Kidney epithelial cell (primary cell): ENCODE measurements at regions not wholly inside any gene's neighbourhood (a gene's known extent, or its start where the extent isn't known, plus 50 kb on each side); places are given as distances from the start of the nearest gene placed in this dataset.
"Not testable (repeated sequence)": the region's sequence is repeated elsewhere in the genome, so short reads cannot be mapped to it uniquely, and the experiment has no call there.

ENCODE experiments used
- DNase-seq: peaks from one replicate; pipeline ENCODE4 v3.0.0-alpha.2; 2010; ENCODE audit warnings: low read depth
- H3K27me3 ChIP-seq: 2 replicates; pipeline ENCODE4 v1.6.0; 2011; ENCODE audit warnings: low read length; ENCODE audit not compliant: control insufficient read depth, insufficient read depth
- H3K36me3 ChIP-seq: 2 replicates; pipeline ENCODE4 v1.5.1; 2011; ENCODE audit warnings: low read length; ENCODE audit not compliant: control insufficient read depth, insufficient read depth
- H3K4me3 ChIP-seq: 2 replicates; pipeline ENCODE4 v1.5.1; 2011; ENCODE audit warnings: low read depth, mild to moderate bottlenecking, control low read depth, low read length
- CTCF ChIP-seq: IDR thresholded peaks from 2 replicates; pipeline ENCODE4 v1.5.1; 2011; ENCODE audit warnings: mild to moderate bottlenecking, moderate library complexity, low read length, control low read depth, inconsistent platforms; ENCODE audit not compliant: insufficient read depth, poor library complexity, severe bottlenecking

- no peak overlapping the region for H3K4me3 ChIP-seq
- no peaks in the 10 kb centered on the region for H3K36me3 ChIP-seq
- no peaks in the 10 kb centered on the region for H3K27me3 ChIP-seq
- DNase-seq, result no peak
- TF ChIP-seq CTCF, result no peak
These were observed 508.8 kb downstream of the DIPK2A start for GRCh38 chr3:144480416-144480919.

- no peak for DNase-seq
- no peak for TF ChIP-seq CTCF
- Histone ChIP-seq H3K27me3 (no peaks in the 10 kb centered on the region), H3K4me3 (no peak overlapping the region), H3K36me3 (no peaks in the 10 kb centered on the region)
These were observed 511.3 kb downstream of the DIPK2A start for GRCh38 chr3:144482876-144483275.

GRCh38 chr3:144487011-144487410, 515.4 kb downstream of the DIPK2A start:
- no peaks in the 10 kb centered on the region for H3K27me3 ChIP-seq
- DNase-seq, result no peak
- H3K36me3 ChIP-seq, result no peaks in the 10 kb centered on the region
- H3K4me3 ChIP-seq, result no peak overlapping the region
- no peak for TF ChIP-seq CTCF

GRCh38 chr3:144488927-144489326, 517.3 kb downstream of the DIPK2A start:
- no peak for DNase-seq
- no peak for TF ChIP-seq CTCF
- Histone ChIP-seq H3K36me3 (no peaks in the 10 kb centered on the region), H3K4me3 (no peak overlapping the region), H3K27me3 (no peaks in the 10 kb centered on the region)

- TF ChIP-seq CTCF, result no peak
- Histone ChIP-seq H3K36me3 (no peaks in the 10 kb centered on the region), H3K27me3 (no peaks in the 10 kb centered on the region), H3K4me3 (no peak overlapping the region)
- DNase-seq, result no peak
These were observed 519.7 kb downstream of the DIPK2A start for GRCh38 chr3:144491333-144491732.

- H3K36me3 ChIP-seq, H3K27me3 ChIP-seq, DNase-seq, H3K4me3 ChIP-seq: not testable (repeated sequence)
These were observed 523.0 kb downstream of the DIPK2A start for GRCh38 chr3:144494651-144495050.
